Mammary epithelial cell (primary cell): ENCODE measurements at regions not wholly inside any gene's neighbourhood (a gene's known extent, or its start where the extent isn't known, plus 50 kb on each side); places are given as distances from the start of the nearest gene placed in this dataset.

Experiments
- EZH2 ChIP-seq: IDR thresholded peaks from 2 replicates; pipeline ENCODE4 v1.6.1; 2012; ENCODE audit warnings: low read length, inconsistent platforms, borderline replicate concordance
- TF ChIP-seq, protein P1 (sequence below), 2 donors: IDR thresholded peaks in 1 of 2; conservative IDR thresholded peaks in 1 of 2; 2 replicates each; pipeline ENCODE4 v1.5.1; 2011 to 2012; ENCODE audit warnings: inconsistent platforms in 2 of 2, low read length in 2 of 2, mild to moderate bottlenecking in 2 of 2, control low read depth in 1 of 2, low read depth in 1 of 2; ENCODE audit not compliant: insufficient read depth in 1 of 2; ENCODE audit errors: extremely low read depth in 1 of 2

- TF ChIP-seq, protein P1, sequence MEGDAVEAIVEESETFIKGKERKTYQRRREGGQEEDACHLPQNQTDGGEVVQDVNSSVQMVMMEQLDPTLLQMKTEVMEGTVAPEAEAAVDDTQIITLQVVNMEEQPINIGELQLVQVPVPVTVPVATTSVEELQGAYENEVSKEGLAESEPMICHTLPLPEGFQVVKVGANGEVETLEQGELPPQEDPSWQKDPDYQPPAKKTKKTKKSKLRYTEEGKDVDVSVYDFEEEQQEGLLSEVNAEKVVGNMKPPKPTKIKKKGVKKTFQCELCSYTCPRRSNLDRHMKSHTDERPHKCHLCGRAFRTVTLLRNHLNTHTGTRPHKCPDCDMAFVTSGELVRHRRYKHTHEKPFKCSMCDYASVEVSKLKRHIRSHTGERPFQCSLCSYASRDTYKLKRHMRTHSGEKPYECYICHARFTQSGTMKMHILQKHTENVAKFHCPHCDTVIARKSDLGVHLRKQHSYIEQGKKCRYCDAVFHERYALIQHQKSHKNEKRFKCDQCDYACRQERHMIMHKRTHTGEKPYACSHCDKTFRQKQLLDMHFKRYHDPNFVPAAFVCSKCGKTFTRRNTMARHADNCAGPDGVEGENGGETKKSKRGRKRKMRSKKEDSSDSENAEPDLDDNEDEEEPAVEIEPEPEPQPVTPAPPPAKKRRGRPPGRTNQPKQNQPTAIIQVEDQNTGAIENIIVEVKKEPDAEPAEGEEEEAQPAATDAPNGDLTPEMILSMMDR (conservative IDR thresholded peaks at IDR 0.05 in 1 of 2, IDR thresholded peaks at IDR 0.05 in 1 of 2; ENCODE audit: extremely low read depth in 1 of 2, insufficient read depth in 1 of 2, low read depth in 1 of 2, low read length in 2 of 2): no peak
- TF ChIP-seq EZH2: no peak
Observed at GRCh38 chr2:117108741-117109267, 705.7 kb upstream of the DDX18 start.
